ENCODE measurements at regions not wholly inside any gene's neighbourhood (a gene's known extent, or its start where the extent isn't known, plus 50 kb on each side); places are given as distances from the start of the nearest gene placed in this dataset.

DNA sequence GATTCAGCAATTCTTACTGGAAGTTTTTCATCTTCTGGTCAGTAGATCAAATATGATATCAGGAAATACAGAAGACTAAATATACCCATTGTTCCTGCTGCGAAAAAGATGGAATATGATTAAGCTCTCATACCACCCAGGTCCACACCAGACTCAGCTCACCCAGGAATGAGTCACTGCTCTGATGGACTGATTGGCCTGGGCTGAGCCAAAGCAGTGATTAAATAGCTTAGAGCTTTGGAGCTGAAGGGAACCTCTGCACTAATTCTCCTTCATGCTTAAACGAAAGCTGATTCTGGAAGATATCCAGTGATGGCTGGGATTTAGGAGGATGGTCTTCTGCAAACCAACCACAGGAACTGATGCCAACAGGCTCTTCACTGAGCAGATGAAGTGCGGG is 62.0 kb upstream of the SYT1 start:
- Histone ChIP-seq H3K27me3 (no peaks in the 10 kb centered on the region), H3K27ac (no peak overlapping the region), H3K9me3 (ENCODE audit: low read depth) (no peaks in the 10 kb centered on the region), H3K36me3 (no peaks in the 10 kb centered on the region), H3K79me2 (ENCODE audit: low read depth) (no peaks in the 10 kb centered on the region), H3K4me2 (no peak overlapping the region), H3K9ac (no peak overlapping the region), H3K4me1 (no peaks in the 10 kb centered on the region), H3F3A (ENCODE audit: low read depth) (no peaks in the 10 kb centered on the region), H2AFZ (replicated peaks) (no peak overlapping the region), H4K20me1 (ENCODE audit: low read depth) (no peaks in the 10 kb centered on the region), H3K4me3 (no peak overlapping the region)
- Mint-ChIP-seq H3K27me3 (ENCODE audit: insufficient read depth, low read depth) (no peaks in the 10 kb centered on the region), H3K9me3 (peaks cover 3% of the 10 kb centered on the region), H3K4me1 (peaks cover 4% of the 10 kb centered on the region), H3K27ac (no peak overlapping the region), H3K4me3 (no peak overlapping the region), H3K36me3 (no peaks in the 10 kb centered on the region)
- TF ChIP-seq EZH2 (IDR thresholded peaks at IDR 0.05) (no peak), EZH2phosphoT487 (IDR thresholded peaks at IDR 0.05) (no peak)
- TF ChIP-seq, protein P1, sequence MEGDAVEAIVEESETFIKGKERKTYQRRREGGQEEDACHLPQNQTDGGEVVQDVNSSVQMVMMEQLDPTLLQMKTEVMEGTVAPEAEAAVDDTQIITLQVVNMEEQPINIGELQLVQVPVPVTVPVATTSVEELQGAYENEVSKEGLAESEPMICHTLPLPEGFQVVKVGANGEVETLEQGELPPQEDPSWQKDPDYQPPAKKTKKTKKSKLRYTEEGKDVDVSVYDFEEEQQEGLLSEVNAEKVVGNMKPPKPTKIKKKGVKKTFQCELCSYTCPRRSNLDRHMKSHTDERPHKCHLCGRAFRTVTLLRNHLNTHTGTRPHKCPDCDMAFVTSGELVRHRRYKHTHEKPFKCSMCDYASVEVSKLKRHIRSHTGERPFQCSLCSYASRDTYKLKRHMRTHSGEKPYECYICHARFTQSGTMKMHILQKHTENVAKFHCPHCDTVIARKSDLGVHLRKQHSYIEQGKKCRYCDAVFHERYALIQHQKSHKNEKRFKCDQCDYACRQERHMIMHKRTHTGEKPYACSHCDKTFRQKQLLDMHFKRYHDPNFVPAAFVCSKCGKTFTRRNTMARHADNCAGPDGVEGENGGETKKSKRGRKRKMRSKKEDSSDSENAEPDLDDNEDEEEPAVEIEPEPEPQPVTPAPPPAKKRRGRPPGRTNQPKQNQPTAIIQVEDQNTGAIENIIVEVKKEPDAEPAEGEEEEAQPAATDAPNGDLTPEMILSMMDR (IDR thresholded peaks at IDR 0.05), result no peak
- no peak for DNase-seq (ENCODE audit: low spot score)

DNA sequence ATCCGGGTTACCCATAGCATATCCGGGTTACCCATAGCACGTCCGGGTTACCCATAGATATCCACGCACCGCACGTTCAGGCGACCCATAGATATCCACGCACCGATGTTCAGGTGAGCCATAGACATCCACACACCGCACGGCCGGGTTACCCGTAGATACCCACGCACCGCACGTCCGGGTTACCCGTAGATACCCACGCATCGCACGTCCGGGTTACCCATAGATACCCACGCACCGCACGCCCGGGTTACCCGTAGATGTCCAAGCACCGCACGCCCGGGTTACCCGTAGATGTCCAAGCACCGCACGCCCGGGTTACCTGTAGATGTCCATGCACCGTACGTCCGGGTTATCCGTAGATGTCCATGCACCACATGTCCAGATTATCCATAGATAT is 60.3 kb upstream of the SYT1 start:
- Histone ChIP-seq H3K4me2 (no peak overlapping the region), H3K4me1 (no peaks in the 10 kb centered on the region), H2AFZ (replicated peaks) (no peak overlapping the region), H3K36me3 (no peaks in the 10 kb centered on the region), H3F3A (ENCODE audit: low read depth) (no peaks in the 10 kb centered on the region), H3K27ac (no peak overlapping the region), H3K9me3 (ENCODE audit: low read depth) (no peaks in the 10 kb centered on the region), H3K9ac (no peak overlapping the region), H3K27me3 (no peaks in the 10 kb centered on the region), H3K4me3 (no peak overlapping the region), H4K20me1 (ENCODE audit: low read depth) (no peaks in the 10 kb centered on the region), H3K79me2 (ENCODE audit: low read depth) (no peaks in the 10 kb centered on the region)
- peaks cover 4% of the 10 kb centered on the region for H3K4me1 Mint-ChIP-seq
- no peak for DNase-seq (ENCODE audit: low spot score)
- no peak overlapping the region for H3K27ac Mint-ChIP-seq
- no peak overlapping the region for H3K4me3 Mint-ChIP-seq
- no peaks in the 10 kb centered on the region for H3K36me3 Mint-ChIP-seq
- H3K27me3 Mint-ChIP-seq (ENCODE audit: insufficient read depth, low read depth), result no peaks in the 10 kb centered on the region
- peaks cover 3% of the 10 kb centered on the region for H3K9me3 Mint-ChIP-seq
- TF ChIP-seq, protein P1 (IDR thresholded peaks at IDR 0.05), result no peak
- TF ChIP-seq EZH2phosphoT487 (IDR thresholded peaks at IDR 0.05) (no peak), EZH2 (IDR thresholded peaks at IDR 0.05) (no peak)

All from neural progenitor cell (in vitro differentiated cells).